Esophagus squamous epithelium (tissue), 5 donors: ENCODE measurements at regions not wholly inside any gene's neighbourhood (a gene's known extent, or its start where the extent isn't known, plus 50 kb on each side); places are given as distances from the start of the nearest gene placed in this dataset.

Source experiments
- DNase-seq: peaks from one replicate; lab custom pipeline; 2025; lab: John Stamatoyannopoulos, UW
- H3K27ac ChIP-seq, 4 donors: fragments of 200-600 bp; sonication (generic); one replicate each; pipeline ENCODE4 v1.5.1; 2016 to 2019; ENCODE audit warnings: mild to moderate bottlenecking in 1 of 4
- H3K27me3 ChIP-seq, 4 donors: fragments of 200-600 bp; sonication (generic); 1 replicate in 3 of 4; 2 replicates in 1 of 4; pipeline versions ENCODE4 v1.5.1 to v1.6.0; 2017 to 2021; ENCODE audit warnings: antibody characterized with exemption in 1 of 4
- H3K36me3 ChIP-seq, 3 donors: fragments of 200-600 bp; sonication (generic); one replicate each; pipeline ENCODE4 v1.5.1; 2016 to 2019
- H3K4me1 ChIP-seq, 3 donors: fragments of 200-600 bp; sonication (generic); one replicate each; pipeline ENCODE4 v1.5.1; 2017 to 2019
- H3K4me3 ChIP-seq, 4 donors: fragments of 200-600 bp; sonication (generic); 1 replicate in 3 of 4; 2 replicates in 1 of 4; pipeline ENCODE4 v1.5.1; 2016 to 2019; ENCODE audit warnings: mild to moderate bottlenecking in 2 of 4, moderate library complexity in 1 of 4
- H3K9me3 ChIP-seq, 3 donors: fragments of 200-600 bp; sonication (generic); one replicate each; pipeline ENCODE4 v1.5.1; 2016 to 2019
- POLR2A ChIP-seq, 4 donors: fragments of 450-650 bp; IDR thresholded peaks; one replicate each; pipeline ENCODE4 v1.6.1; 2017; ENCODE audit warnings: antibody characterized with exemption in 4 of 4, mild to moderate bottlenecking in 4 of 4, moderate library complexity in 3 of 4
- WGBS, 2 donors: methylation state at CpG; one replicate each; pipeline ENCODE4 v1.1.5; 2018; 5-methylcytosine and 5-hydroxymethylcytosine counted together
- intact Hi-C: fragments of 100-400 bp; cut with DNase I; formaldehyde crosslinking; loops from one replicate; pipeline ENCODE4 v1.15.0; 2022
- TF ChIP-seq, protein P1 (sequence below), 6 experiments: fragments of 450-650 bp in 4 of 6; fragments of 200-600 bp in 2 of 6; sonication (generic) in 2 of 6; IDR thresholded peaks; one replicate each; pipeline ENCODE4 v1.5.1; 2016 to 2019; ENCODE audit warnings: antibody characterized with exemption in 6 of 6, mild to moderate bottlenecking in 4 of 6, moderate library complexity in 4 of 6
- donor health status: DM: yes; HTN: yes; CAD: no.

GRCh38 chr16:86180244-86180643 is 281.3 kb downstream of the IRF8 start:
- no peak for DNase-seq
- TF ChIP-seq POLR2A (IDR thresholded peaks at IDR 0.05), result no peak
- TF ChIP-seq, protein P1, sequence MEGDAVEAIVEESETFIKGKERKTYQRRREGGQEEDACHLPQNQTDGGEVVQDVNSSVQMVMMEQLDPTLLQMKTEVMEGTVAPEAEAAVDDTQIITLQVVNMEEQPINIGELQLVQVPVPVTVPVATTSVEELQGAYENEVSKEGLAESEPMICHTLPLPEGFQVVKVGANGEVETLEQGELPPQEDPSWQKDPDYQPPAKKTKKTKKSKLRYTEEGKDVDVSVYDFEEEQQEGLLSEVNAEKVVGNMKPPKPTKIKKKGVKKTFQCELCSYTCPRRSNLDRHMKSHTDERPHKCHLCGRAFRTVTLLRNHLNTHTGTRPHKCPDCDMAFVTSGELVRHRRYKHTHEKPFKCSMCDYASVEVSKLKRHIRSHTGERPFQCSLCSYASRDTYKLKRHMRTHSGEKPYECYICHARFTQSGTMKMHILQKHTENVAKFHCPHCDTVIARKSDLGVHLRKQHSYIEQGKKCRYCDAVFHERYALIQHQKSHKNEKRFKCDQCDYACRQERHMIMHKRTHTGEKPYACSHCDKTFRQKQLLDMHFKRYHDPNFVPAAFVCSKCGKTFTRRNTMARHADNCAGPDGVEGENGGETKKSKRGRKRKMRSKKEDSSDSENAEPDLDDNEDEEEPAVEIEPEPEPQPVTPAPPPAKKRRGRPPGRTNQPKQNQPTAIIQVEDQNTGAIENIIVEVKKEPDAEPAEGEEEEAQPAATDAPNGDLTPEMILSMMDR (IDR thresholded peaks at IDR 0.05), result no peak
- H3K9me3 ChIP-seq, result no peaks in the 10 kb centered on the region
- H3K36me3 ChIP-seq, result no peaks in the 10 kb centered on the region
- no peaks in the 10 kb centered on the region for H3K27me3 ChIP-seq
- H3K4me1 ChIP-seq, result no peaks in the 10 kb centered on the region
- H3K27ac ChIP-seq, result no peak overlapping the region
- intact Hi-C loops, result no loop called here
- 73 to 78% methylated on average over 12 to 13 of the region's 13 CpGs for WGBS, 2 donors
- no peak overlapping the region for H3K4me3 ChIP-seq

DNA sequence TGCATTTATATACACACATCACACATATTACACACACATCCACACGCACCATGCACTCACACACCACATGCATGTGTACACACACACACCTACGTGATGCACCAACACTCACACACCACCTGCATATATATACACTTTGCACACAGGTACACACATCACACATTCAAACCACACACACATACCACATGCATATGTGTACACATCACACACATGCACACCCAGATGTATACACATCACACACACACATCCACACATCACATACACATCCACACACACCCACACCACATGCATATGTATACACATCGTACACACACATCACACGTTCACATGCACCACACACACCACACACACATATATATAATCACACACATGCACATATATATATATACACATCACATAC is 281.8 kb downstream of the IRF8 start:
- TF ChIP-seq, protein P1 (IDR thresholded peaks at IDR 0.05), result no peak
- no peak for TF ChIP-seq POLR2A (IDR thresholded peaks at IDR 0.05)
- Histone ChIP-seq H3K4me1 (no peaks in the 10 kb centered on the region), H3K9me3 (no peaks in the 10 kb centered on the region), H3K36me3 (no peaks in the 10 kb centered on the region), H3K27ac (no peak overlapping the region), H3K27me3 (no peaks in the 10 kb centered on the region), H3K4me3 (no peak overlapping the region)
- no peak for DNase-seq
- intact Hi-C loops, result no loop called here
- WGBS, 2 donors, result 90 to 95% methylated on average over 4 of the region's 4 CpGs

DNA sequence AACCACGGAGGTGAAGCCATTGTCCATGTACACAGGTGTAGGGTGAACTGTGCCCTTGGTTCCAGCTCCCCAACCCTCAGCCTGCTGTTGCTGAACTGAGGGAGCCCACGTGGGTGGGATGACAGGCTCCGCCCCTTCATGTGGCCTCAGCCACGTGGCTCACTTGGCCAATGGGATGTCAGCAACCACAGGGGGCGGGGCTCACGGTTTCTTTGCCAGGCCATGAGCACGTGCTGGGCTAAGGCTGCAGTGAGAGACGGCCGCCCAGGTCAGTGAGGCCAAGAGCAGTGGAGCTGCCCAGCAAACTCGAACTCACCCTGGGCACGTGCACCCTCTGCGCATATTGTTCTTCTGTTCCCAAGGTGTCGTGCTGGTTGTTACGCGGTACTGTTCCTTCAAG is 282.6 kb downstream of the IRF8 start:
- no peak for DNase-seq
- no peak for TF ChIP-seq POLR2A (IDR thresholded peaks at IDR 0.05)
- no peaks in the 10 kb centered on the region for H3K36me3 ChIP-seq
- H3K4me1 ChIP-seq, result no peaks in the 10 kb centered on the region
- 91 to 92% methylated on average over 4 to 10 of the region's 15 CpGs for WGBS, 2 donors
- H3K9me3 ChIP-seq, result no peaks in the 10 kb centered on the region
- H3K27me3 ChIP-seq, result no peaks in the 10 kb centered on the region
- no peak overlapping the region for H3K27ac ChIP-seq
- H3K4me3 ChIP-seq, result no peak overlapping the region
- intact Hi-C loops, result no loop called here

- no peak overlapping the region for H3K27ac ChIP-seq
- H3K27me3 ChIP-seq, result no peaks in the 10 kb centered on the region
- 73 to 74% methylated on average over 6 of the region's 6 CpGs for WGBS, 2 donors
- H3K36me3 ChIP-seq, result no peaks in the 10 kb centered on the region
- intact Hi-C loops, result no loop called here
- no peak for DNase-seq
- H3K9me3 ChIP-seq, result no peaks in the 10 kb centered on the region
- no peak overlapping the region for H3K4me3 ChIP-seq
- H3K4me1 ChIP-seq, result no peaks in the 10 kb centered on the region
- TF ChIP-seq, protein P1 (IDR thresholded peaks at IDR 0.05), result no peak
- no peak for TF ChIP-seq POLR2A (IDR thresholded peaks at IDR 0.05)
Measured at GRCh38 chr16:86184185-86184584, 285.2 kb downstream of the IRF8 start.

GRCh38 chr16:86185089-86185488 is 286.1 kb downstream of the IRF8 start:
- Histone ChIP-seq H3K9me3 (no peaks in the 10 kb centered on the region), H3K4me3 (no peak overlapping the region), H3K4me1 (no peaks in the 10 kb centered on the region), H3K27ac (no peak overlapping the region), H3K36me3 (no peaks in the 10 kb centered on the region), H3K27me3 (no peaks in the 10 kb centered on the region)
- intact Hi-C loops, result no loop called here
- no peak for DNase-seq
- TF ChIP-seq, protein P1 (IDR thresholded peaks at IDR 0.05), result no peak
- TF ChIP-seq POLR2A (IDR thresholded peaks at IDR 0.05), result no peak
- WGBS, 2 donors, result 54 to 62% methylated on average over 5 to 6 of the region's 6 CpGs

DNA sequence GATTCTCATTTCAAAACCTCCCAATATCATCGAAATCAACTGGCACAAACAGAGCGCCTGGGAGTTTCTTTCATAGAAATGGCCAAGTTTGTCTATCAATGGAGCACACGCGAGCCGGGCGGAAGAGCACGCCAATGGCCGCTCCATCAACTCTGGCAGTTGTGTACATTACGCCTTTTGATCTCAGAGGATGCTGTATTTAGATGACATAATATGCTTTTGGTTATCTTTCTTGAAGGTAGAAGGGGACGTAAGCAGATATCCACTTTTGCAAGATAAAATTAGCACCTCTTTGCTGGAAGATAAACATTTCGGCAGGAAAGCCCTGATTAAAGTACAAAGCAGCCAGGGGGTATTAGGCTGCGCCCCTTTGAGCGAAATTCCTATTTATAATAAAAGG is 287.4 kb downstream of the IRF8 start:
- WGBS, 2 donors, result 67 to 78% methylated on average over 13 of the region's 13 CpGs
- Histone ChIP-seq H3K27ac (no peak overlapping the region), H3K27me3 (peaks cover 0 to 5% (median 0%) of the 10 kb centered on the region in 4 donors), H3K36me3 (no peaks in the 10 kb centered on the region), H3K9me3 (no peaks in the 10 kb centered on the region), H3K4me3 (no peak overlapping the region), H3K4me1 (no peaks in the 10 kb centered on the region)
- DNase-seq, result no peak
- intact Hi-C loops, result no loop called here
- TF ChIP-seq, protein P1 (IDR thresholded peaks at IDR 0.05), result no peak
- no peak for TF ChIP-seq POLR2A (IDR thresholded peaks at IDR 0.05)
